GM12878 (cell line): ENCODE measurements at regions not wholly inside any gene's neighbourhood (a gene's known extent, or its start where the extent isn't known, plus 50 kb on each side); places are given as distances from the start of the nearest gene placed in this dataset.

ENCODE experiments used
- ATAC-seq: fragments of 200-7000 bp; cut with Tn5 transposase; 3 replicates; pipeline ENCODE4 v1.9.1; 2020; ENCODE audit warnings: mild to moderate bottlenecking, moderate library complexity
- BruUV-seq: library from RNA; stranded (reverse); fragments of 400-500 nt; replicated peaks from 2 replicates; lab custom pipeline; 2021; lab: Mats Ljungman, UMichigan
- CTCF ChIA-PET: fragments of 300-600 bp; sonication (Branson Sonifier 250); formaldehyde crosslinking; extraction: SDS; loops from one replicate; lab custom pipeline; 2021; ENCODE audit warnings: inconsistent platforms; lab: Yijun Ruan, JAX
- POLR2A ChIA-PET: fragments of 350-600 bp; formaldehyde crosslinking; extraction: SDS; loops from one replicate; lab custom pipeline; 2021; ENCODE audit warnings: inconsistent platforms; lab: Charles Lee
- RAD21 ChIA-PET: fragments of 300-600 bp; sonication (Branson Sonifier 250); formaldehyde crosslinking; loops from one replicate; lab custom pipeline; 2023; ENCODE audit warnings: antibody characterized with exemption; ENCODE audit not compliant: unreplicated experiment; lab: Charles Lee
- SMC1A ChIA-PET: fragments of 300-600 bp; sonication (Branson Sonifier 250); formaldehyde crosslinking; loops from one replicate; lab custom pipeline; 2023; ENCODE audit not compliant: unreplicated experiment, uncharacterized antibody; lab: Charles Lee
- DNase-seq: peaks from one replicate; pipeline ENCODE4 v3.0.0-alpha.2; 2011; ENCODE audit warnings: low read depth, low spot score
- FAIRE-seq: peaks from 3 replicates; lab custom pipeline; 2011; peaks lifted over from hg19 to GRCh38; lab: Jason Lieb, UNC
- H2AFZ ChIP-seq: 2 replicates; pipeline ENCODE4 v1.6.0; 2011; ENCODE audit warnings: low read depth, low read length, control low read depth; ENCODE audit not compliant: control insufficient read depth
- H3K27ac ChIP-seq: 2 replicates; pipeline ENCODE4 v1.5.1; 2011; ENCODE audit warnings: control low read depth; ENCODE audit not compliant: control insufficient read depth, insufficient read depth
- H3K27me3 ChIP-seq, 2 experiments: replicated peaks in 1 of 2; 2 replicates each; pipeline versions ENCODE4 v1.6.0 to v1.6.1; 2011; ENCODE audit warnings: low read length in 1 of 2; ENCODE audit not compliant: control insufficient read depth in 2 of 2, insufficient read depth in 2 of 2
- H3K36me3 ChIP-seq, 2 experiments: 2 replicates each; pipeline ENCODE4 v1.5.1; 2011; ENCODE audit warnings: low read length in 1 of 2; ENCODE audit not compliant: control insufficient read depth in 2 of 2, insufficient read depth in 2 of 2
- H3K4me1 ChIP-seq: 2 replicates; pipeline ENCODE4 v1.6.1; 2011; ENCODE audit warnings: mild to moderate bottlenecking, low read length, moderate library complexity, mixed read lengths; ENCODE audit not compliant: control insufficient read depth, insufficient read depth
- H3K4me2 ChIP-seq: 2 replicates; pipeline ENCODE4 v1.6.0; 2011; ENCODE audit warnings: control low read depth; ENCODE audit not compliant: control insufficient read depth, insufficient read depth
- H3K4me3 ChIP-seq: fragments of 200-600 bp; sonication (generic); 2 replicates; pipeline ENCODE4 v1.5.1; 2016
- H3K79me2 ChIP-seq: 2 replicates; pipeline ENCODE4 v1.6.0; 2011; ENCODE audit warnings: low read length; ENCODE audit not compliant: control insufficient read depth, insufficient read depth
- H3K9ac ChIP-seq: 2 replicates; pipeline ENCODE4 v1.8.0; 2011; ENCODE audit warnings: low read length, control low read depth, mixed read lengths; ENCODE audit not compliant: control insufficient read depth, insufficient read depth
- H3K9me3 ChIP-seq: replicated peaks from 3 replicates; pipeline ENCODE4 v1.5.1; 2011; ENCODE audit warnings: mild to moderate bottlenecking, low read length; ENCODE audit not compliant: control insufficient read depth, insufficient read depth
- H4K20me1 ChIP-seq: 2 replicates; pipeline ENCODE4 v1.6.0; 2011; ENCODE audit not compliant: control insufficient read depth, insufficient read depth
- EGR1 ChIP-seq, 2 experiments: IDR thresholded peaks; 1 replicate in 1 of 2; 2 replicates in 1 of 2; pipeline ENCODE4 v1.6.1; 2011 to 2012; ENCODE audit warnings: low read depth in 2 of 2, low read length in 2 of 2, borderline replicate concordance in 1 of 2, mild to moderate bottlenecking in 1 of 2, moderate library complexity in 1 of 2
- HDAC2 ChIP-seq: fragments of 200-600 bp; sonication (generic); IDR thresholded peaks from 2 replicates; pipeline ENCODE4 v1.6.1; 2017
- NR2C2 ChIP-seq: IDR thresholded peaks from 2 replicates; pipeline ENCODE4 v1.6.1; 2011; ENCODE audit warnings: borderline replicate concordance, low read depth; ENCODE audit not compliant: control insufficient read depth, insufficient read length
- USF2 ChIP-seq: IDR thresholded peaks from 2 replicates; pipeline ENCODE4 v1.6.1; 2011; ENCODE audit warnings: low read depth, low read length, improper control_type of control experiment, borderline replicate concordance
- ZBTB11 ChIP-seq: fragments of 450-650 bp; formaldehyde crosslinking; IDR thresholded peaks from 2 replicates; pipeline ENCODE4 v1.5.0; 2022; ENCODE audit warnings: mild to moderate bottlenecking, missing genetic modification characterization
- ZBTB4 ChIP-seq: fragments of 450-650 bp; formaldehyde crosslinking; IDR thresholded peaks from 2 replicates; pipeline ENCODE4 v1.4.0; 2022; ENCODE audit warnings: mild to moderate bottlenecking, moderate library complexity
- WGBS: methylation state at CpG from one replicate; pipeline ENCODE4 v1.1.6; 2016; ENCODE audit warnings: low lambda C conversion rate; ENCODE audit not compliant: insufficient replicate concordance, insufficient coverage; ENCODE audit errors: missing lambda C conversion rate; 5-methylcytosine and 5-hydroxymethylcytosine counted together
- in situ Hi-C: fragments of 300-500 bp; cut with MboI; formaldehyde crosslinking; loops from 9 replicates; pipeline ENCODE4 v1.14.3; 2018; ENCODE audit warnings: mixed read lengths
- intact Hi-C: fragments of 100-400 bp; cut with micrococcal nuclease; formaldehyde crosslinking; loops from one replicate; pipeline ENCODE4 v1.14.2; 2022; ENCODE audit not compliant: unreplicated experiment

- FAIRE-seq = no peak
- Histone ChIP-seq H3K4me2 (no peak overlapping the region), H3K4me1 (no peaks in the 10 kb centered on the region), H3K79me2 (no peaks in the 10 kb centered on the region), H4K20me1 (no peaks in the 10 kb centered on the region), H2AFZ (no peak overlapping the region), H3K9ac (no peak overlapping the region), H3K36me3 (no peaks in the 10 kb centered on the region), H3K9me3 (no peaks in the 10 kb centered on the region), H3K4me3 (no peak overlapping the region), H3K27ac (no peak overlapping the region), H3K27me3 (no peaks in the 10 kb centered on the region)
- ATAC-seq = no peak
- intact Hi-C loops (no loop called here), in situ Hi-C loops (no loop called here)
- ChIA-PET CTCF (interaction anchor here (1.7 kb wide), 1 partner anchor 542 kb away, joined by 4 read pairs; no protein-coding TSS in a partner anchor), RAD21 (no interaction called here), POLR2A (no interaction called here), SMC1A (no interaction called here)
- DNase-seq = no peak
- no peak for TF ChIP-seq NR2C2
- no peak for TF ChIP-seq ZBTB4 (CRISPR knock-in tag)
- no peak for TF ChIP-seq EGR1 (IDR thresholded peaks at IDR 0.05; ENCODE audit: borderline replicate concordance in 1 of 2, low read depth in 2 of 2, low read length in 2 of 2)
- WGBS = 1% methylated on average over 4 of the region's 4 CpGs
- no TSS peak for BruUV-seq
Observed at GRCh38 chr3:1613962-1614361, 484.7 kb upstream of the CNTN4 start.

- FAIRE-seq (no peak), ATAC-seq (no peak), DNase-seq (no peak)
- ChIA-PET CTCF (no interaction called here), SMC1A (no interaction called here), RAD21 (no interaction called here), POLR2A (no interaction called here)
- Histone ChIP-seq H3K79me2 (no peaks in the 10 kb centered on the region), H2AFZ (no peak overlapping the region), H3K4me3 (no peak overlapping the region), H3K27ac (no peak overlapping the region), H3K9me3 (no peaks in the 10 kb centered on the region), H4K20me1 (no peaks in the 10 kb centered on the region), H3K4me1 (no peaks in the 10 kb centered on the region), H3K9ac (no peak overlapping the region), H3K27me3 (no peaks in the 10 kb centered on the region), H3K4me2 (no peak overlapping the region), H3K36me3 (no peaks in the 10 kb centered on the region)
- in situ Hi-C loops (no loop called here), intact Hi-C loops (no loop called here)
- WGBS = 0% methylated on average over 2 of the region's 2 CpGs
- BruUV-seq = no TSS peak
- no peak for TF ChIP-seq ZBTB11 (CRISPR knock-in tag)
- no peak for TF ChIP-seq USF2
- no peak for TF ChIP-seq HDAC2
Observed at GRCh38 chr3:1616744-1617143, 481.9 kb upstream of the CNTN4 start.
